ENCODE measurements at regions not wholly inside any gene's neighbourhood (a gene's known extent, or its start where the extent isn't known, plus 50 kb on each side); places are given as distances from the start of the nearest gene placed in this dataset.
"Not testable (repeated sequence)": the region's sequence is repeated elsewhere in the genome, so short reads cannot be mapped to it uniquely, and the experiment has no call there.

- no peak for DNase-seq
Measured at GRCh38 chr12:127133675-127134335, 1133.2 kb upstream of the TMEM132C start.

GRCh38 chr12:127140864-127141484 lies 1126.0 kb upstream of the TMEM132C start:
- DNase-seq = not testable (repeated sequence)

GRCh38 chr12:127143020-127143419 lies 1124.0 kb upstream of the TMEM132C start:
- DNase-seq = no peak

- no peak for DNase-seq
Measured at GRCh38 chr12:127144770-127145169, 1122.2 kb upstream of the TMEM132C start.

- DNase-seq = no peak
Measured at GRCh38 chr12:127145241-127145928, 1121.6 kb upstream of the TMEM132C start.

GRCh38 chr12:127145929-127146789 lies 1120.8 kb upstream of the TMEM132C start:
- DNase-seq = no peak

GRCh38 chr12:127146991-127147718 lies 1119.8 kb upstream of the TMEM132C start:
- DNase-seq = no peak

- no peak for DNase-seq
Measured at GRCh38 chr12:127147724-127148123, 1119.2 kb upstream of the TMEM132C start.

GRCh38 chr12:127148318-127148717 lies 1118.7 kb upstream of the TMEM132C start:
- DNase-seq = no peak

- no peak for DNase-seq
Measured at GRCh38 chr12:127149226-127149964, 1117.6 kb upstream of the TMEM132C start.

GRCh38 chr12:127150028-127150427 lies 1116.9 kb upstream of the TMEM132C start:
- DNase-seq = no peak

GRCh38 chr12:127150479-127150878 lies 1116.5 kb upstream of the TMEM132C start:
- DNase-seq = no peak

- no peak for DNase-seq
Measured at GRCh38 chr12:127150956-127151355, 1116.0 kb upstream of the TMEM132C start.

- DNase-seq = no peak
Measured at GRCh38 chr12:127153996-127154395, 1113.0 kb upstream of the TMEM132C start.

GRCh38 chr12:127154830-127155229 lies 1112.1 kb upstream of the TMEM132C start:
- DNase-seq = not testable (repeated sequence)

- not testable (repeated sequence) for DNase-seq
Measured at GRCh38 chr12:127155935-127156619, 1110.9 kb upstream of the TMEM132C start.

GRCh38 chr12:127157501-127158366 lies 1109.2 kb upstream of the TMEM132C start:
- not testable (repeated sequence) for DNase-seq

GRCh38 chr12:127158385-127159061 lies 1108.4 kb upstream of the TMEM132C start:
- no peak for DNase-seq

GRCh38 chr12:127161466-127161865 lies 1105.5 kb upstream of the TMEM132C start:
- no peak for DNase-seq

Data from NCI-H1048 (cell line).